Right renal pelvis (tissue), 4 donors: ENCODE measurements at regions not wholly inside any gene's neighbourhood (a gene's known extent, or its start where the extent isn't known, plus 50 kb on each side); places are given as distances from the start of the nearest gene placed in this dataset.
"Not testable (repeated sequence)": the region's sequence is repeated elsewhere in the genome, so short reads cannot be mapped to it uniquely, and the experiment has no call there.

Experiments used
- DNase-seq, 4 donors: peaks; one replicate each; pipeline ENCODE4 v3.0.0-alpha.2; 2013; ENCODE audit warnings: low read depth in 4 of 4, low spot score in 3 of 4, missing footprints in 1 of 4

DNA sequence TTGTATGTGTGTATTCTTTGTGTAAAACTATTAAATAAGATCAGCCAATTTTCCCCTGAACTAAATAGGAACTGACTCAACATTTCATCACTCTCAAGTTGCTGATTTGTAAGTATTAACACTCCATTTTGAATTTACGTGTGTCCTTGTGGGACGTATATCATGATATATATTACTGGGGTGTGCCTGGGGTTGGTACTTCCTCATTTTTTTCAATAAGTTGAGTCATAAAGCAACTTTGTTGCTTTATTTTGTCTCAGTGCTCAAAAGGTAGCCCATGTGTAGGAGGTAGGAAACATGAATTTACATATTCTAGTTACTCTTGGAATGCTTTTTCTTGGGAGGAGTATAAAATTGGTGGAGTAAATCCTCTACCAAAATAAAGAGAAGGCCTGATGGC lies 193.9 kb upstream of the RAG2 start:
- no peak for DNase-seq

DNA sequence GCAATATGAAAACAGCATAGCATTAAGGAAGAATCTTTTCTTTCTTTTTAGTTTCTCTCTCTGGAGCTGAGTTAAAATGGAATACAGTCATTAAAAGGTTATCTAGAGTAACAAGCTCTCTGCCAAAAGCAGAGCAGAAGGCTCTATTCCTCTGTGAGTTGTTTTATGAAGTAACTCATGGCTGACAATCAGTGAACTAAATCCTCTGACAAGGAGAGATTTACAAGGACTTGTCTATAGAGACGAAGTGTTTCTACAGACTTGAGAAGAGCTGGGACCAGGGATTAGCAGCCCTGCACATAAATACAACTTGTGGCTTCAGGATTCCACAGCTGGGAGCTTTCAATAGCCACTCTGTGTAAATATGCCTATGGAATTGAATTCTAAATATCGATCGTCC lies 192.5 kb upstream of the RAG2 start:
- DNase-seq = peak in 1 of 4 donors; percentile 31

DNA sequence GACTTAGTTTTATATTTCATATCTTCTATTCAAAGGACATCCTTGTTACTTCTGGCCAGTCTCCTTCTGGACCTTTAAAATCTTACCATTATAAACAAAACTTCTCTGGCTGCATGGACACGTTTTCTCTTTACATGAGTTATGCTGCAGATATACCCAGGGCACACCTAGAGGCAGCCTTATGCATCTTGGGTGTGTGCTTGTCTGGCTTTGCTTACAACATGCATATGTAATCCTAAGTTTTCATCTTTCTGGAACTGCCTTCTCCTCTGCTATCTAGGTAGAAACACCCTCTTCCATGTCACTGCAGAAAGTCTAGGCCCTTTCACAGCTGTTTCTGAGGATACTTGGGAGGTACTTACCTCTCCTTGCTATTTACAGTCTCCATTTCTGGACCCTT lies 185.8 kb upstream of the RAG2 start:
- no peak for DNase-seq

GRCh38 chr11:36779791-36780190 lies 181.8 kb upstream of the RAG2 start:
- DNase-seq = no peak

DNA sequence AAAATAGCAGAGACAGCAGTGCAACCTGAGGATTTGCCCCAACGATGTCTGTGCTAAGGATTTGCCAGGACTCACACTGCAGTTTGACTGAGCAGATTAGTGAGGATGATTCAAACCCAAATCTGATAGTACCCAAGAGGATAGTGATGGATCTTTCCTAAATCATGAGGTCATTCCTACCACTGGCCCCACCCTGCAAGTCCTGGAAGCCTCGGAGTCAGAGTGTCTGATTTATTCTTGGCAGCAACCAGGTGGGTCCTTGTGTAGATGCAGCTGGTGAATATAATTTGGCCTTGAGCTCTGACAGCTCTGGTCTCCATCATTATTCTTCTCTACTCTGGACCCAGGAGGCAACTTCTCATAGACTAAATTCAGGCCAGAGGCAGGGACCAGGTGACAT lies 179.3 kb upstream of the RAG2 start:
- DNase-seq = no peak

DNA sequence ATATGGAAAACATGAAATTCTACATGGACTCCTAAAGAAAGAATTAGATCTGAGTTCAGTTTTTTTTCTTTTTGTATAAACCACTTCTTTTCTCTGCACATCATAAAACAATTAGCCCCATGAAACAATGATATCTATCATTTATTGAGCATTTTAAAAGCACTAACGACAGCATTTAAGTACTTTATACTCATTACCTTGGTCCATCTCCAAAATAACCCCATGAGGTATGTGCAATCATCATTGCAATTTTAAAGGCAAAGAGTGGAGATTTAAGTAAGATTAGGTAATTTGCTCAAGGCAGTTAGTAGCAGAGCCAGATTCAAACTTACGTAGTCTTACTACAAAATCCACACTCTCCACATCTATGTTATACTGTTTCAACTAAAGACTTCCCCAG lies 177.7 kb upstream of the RAG2 start:
- DNase-seq = no peak

GRCh38 chr11:36775130-36775529 lies 177.1 kb upstream of the RAG2 start:
- DNase-seq = no peak

- no peak for DNase-seq
Measured at GRCh38 chr11:36774603-36775002, 176.6 kb upstream of the RAG2 start.

DNA sequence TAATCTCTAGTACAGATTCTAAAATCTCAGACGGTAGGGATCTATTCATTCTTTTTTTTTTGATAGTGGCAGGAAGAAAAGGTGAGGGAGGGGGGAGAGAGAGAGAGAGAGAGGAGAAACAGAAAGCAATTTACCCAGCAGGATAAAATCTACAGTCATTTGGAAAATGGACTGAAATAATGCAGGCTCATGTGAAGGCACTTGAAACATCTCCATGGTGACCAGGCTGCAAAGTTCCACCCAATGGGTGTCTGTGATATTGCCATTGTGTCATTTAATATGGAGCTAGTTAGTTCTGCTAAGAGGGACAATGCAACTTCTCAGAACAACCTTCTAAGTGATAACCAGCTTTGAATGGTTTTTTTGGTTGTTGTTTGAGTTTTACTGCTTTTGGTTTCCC lies 165.2 kb upstream of the RAG2 start:
- no peak for DNase-seq

GRCh38 chr11:36757075-36757474 lies 159.0 kb upstream of the RAG2 start:
- no peak for DNase-seq

GRCh38 chr11:36753960-36754359 lies 155.9 kb upstream of the RAG2 start:
- no peak for DNase-seq

DNA sequence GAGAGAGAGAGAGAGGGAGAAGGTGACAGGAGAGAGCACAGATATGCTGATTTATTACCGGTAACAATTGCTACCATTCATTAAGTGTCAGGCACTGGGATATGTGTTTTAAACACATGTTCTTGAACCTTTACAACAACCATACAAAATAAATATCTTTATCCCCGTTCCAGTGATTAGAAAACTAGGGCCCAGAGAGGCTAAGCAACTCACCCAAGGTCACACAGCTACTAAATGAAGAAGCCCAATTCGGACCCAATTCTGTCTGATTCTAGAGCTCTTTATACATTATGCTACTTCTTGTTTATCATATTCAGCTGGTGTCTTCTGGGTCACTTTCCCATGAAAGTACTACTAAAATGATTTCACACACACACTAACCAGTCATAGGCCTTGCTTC lies 154.0 kb upstream of the RAG2 start:
- DNase-seq = no peak

- DNase-seq = peak in 1 of 4 donors; percentile 49
Measured at GRCh38 chr11:36751335-36751781, 153.3 kb upstream of the RAG2 start.

- DNase-seq = no peak
Measured at GRCh38 chr11:36750349-36750748, 152.3 kb upstream of the RAG2 start.

DNA sequence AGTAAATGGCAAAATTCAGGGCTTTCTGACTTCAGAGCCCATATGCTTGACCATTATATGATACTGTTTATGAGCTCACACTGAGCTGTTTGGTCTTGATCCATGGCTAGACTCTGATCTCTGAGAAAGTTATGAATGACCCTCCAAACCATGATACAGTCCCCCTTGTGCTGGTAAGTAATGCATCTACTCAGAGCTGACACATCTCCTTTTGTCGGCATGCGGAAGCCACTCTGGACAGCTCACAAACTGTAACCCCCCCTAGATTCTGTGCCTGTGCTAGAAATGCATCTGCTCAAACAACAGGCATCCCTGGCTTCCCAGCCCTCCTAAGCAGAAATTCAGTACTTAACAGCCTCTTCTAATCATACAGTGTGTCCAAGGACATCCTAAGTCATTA lies 150.8 kb upstream of the RAG2 start:
- no peak for DNase-seq

DNA sequence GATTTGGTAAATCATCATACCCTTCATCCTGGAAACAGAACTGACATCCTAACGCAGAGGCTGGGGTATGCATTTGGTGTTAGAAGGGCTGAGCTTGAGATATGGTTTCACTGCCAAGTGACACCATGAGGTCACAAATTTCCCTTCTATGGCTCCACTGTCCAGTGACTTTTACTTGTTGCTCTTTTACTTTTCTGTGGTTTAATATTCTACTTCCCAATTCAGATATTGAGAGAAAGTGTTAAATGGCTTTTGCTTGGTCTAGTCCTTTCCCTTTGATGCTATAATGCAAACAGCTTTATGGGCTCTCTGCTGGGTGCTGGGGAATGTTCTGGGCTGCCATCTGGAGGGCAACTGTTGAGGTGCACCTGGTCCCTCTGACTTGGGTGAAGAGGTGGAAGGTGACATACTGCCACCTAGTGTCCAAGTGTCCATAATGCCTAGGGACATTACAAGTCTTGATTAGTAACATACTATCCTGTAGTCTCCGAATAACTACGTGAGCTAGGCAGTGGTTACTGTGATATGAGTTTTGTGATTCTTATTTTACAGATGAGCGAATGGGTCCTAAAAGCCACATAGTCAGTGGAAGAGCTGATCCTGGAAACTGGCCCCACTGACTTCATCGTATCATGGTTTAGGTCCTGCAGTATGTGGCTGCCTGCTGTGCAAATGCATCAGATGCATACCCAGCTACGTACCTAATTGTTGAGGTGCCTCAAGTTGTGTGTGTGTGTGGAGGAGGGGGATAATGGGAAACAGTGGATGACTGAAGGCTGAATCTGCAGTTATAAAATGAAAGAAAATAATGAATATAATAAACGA lies 149.1 kb upstream of the RAG2 start:
- peak; percentile 79 to 90 (median 86) for DNase-seq

DNA sequence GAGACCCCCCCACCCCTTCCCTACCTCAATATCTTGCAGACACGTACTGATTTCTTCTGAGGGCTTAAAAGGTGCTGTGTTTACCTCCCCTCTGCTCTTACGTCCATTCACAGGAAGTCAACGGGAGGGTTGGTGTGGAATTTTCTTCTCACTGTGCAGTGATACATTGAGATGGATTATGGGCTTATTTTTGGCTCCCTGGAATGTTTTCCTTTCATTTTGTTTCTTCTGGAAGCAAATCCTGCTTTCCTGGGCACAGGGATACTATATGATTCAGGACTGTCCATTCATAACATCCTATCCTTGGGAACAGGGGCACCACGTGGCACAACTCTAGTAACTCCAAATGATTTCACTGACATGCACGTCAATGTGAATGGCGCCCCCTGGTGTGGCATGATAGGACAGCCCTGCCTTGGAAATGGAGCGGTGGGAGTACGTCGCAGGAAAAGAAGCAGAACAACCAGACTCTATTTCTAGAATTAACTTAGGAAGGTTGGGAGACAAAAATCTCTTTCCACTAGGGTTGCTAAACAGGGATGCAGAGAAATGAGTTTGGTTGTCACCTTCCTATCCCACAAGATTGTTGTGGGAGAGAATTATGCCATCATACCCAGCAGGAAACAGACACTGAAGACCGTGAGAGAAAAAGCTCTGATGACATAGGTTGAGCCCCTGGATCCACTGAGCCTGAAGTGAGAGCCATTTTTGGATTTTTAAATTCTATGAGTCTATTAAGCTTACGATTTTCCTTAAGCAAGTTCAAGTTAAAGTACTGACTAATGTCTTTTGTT lies 146.5 kb upstream of the RAG2 start:
- peak; percentile 25 to 49 (median 34) for DNase-seq

DNA sequence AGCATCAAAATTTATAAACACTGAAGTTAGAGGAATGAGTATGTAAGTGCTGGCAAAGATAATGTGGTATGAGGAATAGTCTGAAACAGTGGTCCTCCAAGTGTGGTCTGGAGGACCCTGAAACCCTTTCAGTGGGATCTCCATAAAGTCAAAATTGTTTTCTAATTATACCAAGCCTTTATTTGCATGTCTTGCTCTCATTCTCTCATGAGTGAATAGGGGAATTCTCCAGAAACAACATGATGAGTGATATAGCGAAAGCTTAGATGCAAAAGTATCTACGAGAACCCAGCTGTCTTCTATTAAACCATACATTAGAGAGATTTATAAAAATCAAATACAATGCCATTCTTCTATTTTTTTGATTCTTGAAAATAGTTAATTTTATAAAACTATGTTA lies 145.0 kb upstream of the RAG2 start:
- DNase-seq = no peak

DNA sequence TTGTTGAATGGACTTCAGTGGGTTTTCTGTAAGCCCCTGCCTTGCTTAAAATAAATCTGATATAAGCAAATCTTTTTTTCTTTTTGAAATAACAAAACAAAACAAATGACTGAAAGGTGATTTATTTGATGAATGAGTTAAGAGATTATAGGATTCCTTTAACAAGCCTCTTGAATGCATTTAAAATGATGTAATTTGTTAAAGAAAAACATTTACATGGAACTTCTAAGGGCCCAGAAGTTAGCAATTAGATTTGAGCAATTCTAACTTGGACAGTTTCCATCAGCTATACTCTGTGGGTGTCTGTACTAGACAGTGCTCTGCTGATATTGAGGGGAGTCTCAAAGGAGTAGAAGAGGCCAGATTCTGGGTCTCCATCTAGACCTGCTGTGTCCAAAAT lies 143.5 kb upstream of the RAG2 start:
- DNase-seq = no peak

DNA sequence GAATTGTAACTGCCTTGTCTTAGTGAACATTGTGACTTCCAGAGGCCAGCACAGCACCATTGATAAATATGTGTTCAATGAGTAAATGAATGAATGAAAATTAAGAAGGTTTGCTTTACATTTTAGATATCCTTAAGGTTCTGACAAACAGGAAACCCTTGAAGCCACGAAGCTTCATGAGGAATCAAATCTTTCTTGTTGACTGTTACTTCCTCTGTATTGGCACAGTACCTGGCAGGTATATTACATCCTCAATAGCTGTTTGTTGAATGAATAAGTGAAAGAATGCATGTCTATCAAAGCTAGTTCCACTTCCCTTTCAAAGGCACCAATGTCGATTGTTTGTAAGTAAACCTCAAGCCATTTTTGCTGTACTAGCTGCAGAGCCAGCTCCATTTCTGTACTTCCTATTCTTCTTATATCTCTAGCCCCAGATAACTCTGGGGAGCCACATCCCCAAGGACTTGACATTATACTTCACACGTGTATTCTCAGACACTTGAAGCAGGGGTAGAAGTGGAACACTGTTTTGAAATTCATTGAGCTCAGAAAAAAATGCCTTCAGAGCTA lies 140.3 kb upstream of the RAG2 start:
- DNase-seq = no peak

DNA sequence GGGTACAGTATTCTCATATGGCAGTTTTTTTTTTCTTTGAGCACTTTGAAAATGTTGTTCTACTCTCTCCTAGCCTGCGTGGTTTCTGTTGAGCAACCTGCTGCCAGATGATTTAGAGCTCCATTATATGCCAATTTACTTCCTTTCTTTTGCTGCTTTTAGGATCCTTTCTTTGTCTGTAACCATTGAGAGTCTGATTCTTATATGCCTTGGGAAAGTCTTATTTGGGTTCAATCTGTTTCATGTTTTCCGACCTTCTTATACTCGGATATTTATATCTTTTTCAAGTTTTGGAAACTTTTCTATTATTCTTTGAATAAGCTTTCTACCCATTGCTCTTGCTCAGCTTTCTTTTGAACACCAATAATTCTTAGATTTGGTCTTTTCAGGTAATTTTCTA lies 138.1 kb upstream of the RAG2 start:
- no peak for DNase-seq

DNA sequence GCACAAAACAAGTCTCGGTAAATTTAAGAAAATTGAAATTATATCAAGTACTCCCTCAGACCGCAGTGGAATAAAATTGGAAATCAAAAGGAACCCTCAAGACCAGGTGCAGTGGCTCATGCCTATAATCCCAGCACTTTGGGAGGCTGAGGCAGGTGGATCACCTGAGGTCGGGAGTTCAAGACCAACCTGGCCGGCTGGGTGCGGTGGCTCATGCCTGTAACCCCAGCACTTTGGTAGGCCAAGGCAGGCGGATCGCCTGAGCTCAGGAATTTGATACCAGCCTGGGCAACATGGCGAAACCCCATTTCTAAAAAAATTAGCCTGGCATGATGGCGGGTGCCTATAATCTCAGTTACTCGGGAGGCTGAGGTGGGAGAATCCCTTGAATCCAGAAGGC lies 135.7 kb upstream of the RAG2 start:
- DNase-seq = not testable (repeated sequence)
